Ovary (tissue), 3 donors: ENCODE measurements at regions not wholly inside any gene's neighbourhood (a gene's known extent, or its start where the extent isn't known, plus 50 kb on each side); places are given as distances from the start of the nearest gene placed in this dataset.

ENCODE experiments used
- EP300 ChIP-seq: sonication (generic); formaldehyde crosslinking; IDR thresholded peaks from one replicate; pipeline ENCODE4 v1.6.1; 2017; ENCODE audit warnings: antibody characterized with exemption
- POLR2A ChIP-seq: fragments of 450-650 bp; IDR thresholded peaks from one replicate; pipeline ENCODE4 v1.6.1; 2017; ENCODE audit warnings: antibody characterized with exemption, mild to moderate bottlenecking, moderate library complexity
- TF ChIP-seq, protein P1 (sequence below), 3 donors: fragments of 450-650 bp in 2 of 3; fragments of 200-600 bp in 1 of 3; IDR thresholded peaks; one replicate each; pipeline versions ENCODE4 v1.5.1 to v1.8.0; 2016 to 2022; ENCODE audit warnings: antibody characterized with exemption in 3 of 3, mild to moderate bottlenecking in 1 of 3
- donor health status: DM: no; HTN: no; CAD: no.

DNA sequence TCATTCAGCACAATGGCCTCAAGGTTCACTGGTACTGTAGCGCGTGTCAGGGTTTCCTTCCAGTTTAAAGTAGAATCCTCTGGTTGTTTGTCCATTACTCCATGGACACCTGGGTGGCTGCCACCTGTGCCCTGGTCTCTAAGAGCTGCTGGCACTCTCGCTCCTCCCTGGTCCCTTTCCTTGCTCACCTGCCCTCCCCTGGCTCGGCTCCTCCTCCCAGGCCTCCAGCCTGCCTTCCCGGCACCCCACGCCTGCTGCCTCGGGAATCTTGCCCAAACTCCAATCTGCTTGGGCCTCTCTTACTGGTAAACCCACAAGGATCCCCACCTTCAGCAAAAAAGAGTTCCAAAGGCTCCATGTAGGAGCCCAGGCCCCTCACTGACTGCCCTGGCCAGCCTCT lies 154.4 kb upstream of the DIO3 start:
- TF ChIP-seq EP300 (no peak), POLR2A (no peak)
- TF ChIP-seq, protein P1, sequence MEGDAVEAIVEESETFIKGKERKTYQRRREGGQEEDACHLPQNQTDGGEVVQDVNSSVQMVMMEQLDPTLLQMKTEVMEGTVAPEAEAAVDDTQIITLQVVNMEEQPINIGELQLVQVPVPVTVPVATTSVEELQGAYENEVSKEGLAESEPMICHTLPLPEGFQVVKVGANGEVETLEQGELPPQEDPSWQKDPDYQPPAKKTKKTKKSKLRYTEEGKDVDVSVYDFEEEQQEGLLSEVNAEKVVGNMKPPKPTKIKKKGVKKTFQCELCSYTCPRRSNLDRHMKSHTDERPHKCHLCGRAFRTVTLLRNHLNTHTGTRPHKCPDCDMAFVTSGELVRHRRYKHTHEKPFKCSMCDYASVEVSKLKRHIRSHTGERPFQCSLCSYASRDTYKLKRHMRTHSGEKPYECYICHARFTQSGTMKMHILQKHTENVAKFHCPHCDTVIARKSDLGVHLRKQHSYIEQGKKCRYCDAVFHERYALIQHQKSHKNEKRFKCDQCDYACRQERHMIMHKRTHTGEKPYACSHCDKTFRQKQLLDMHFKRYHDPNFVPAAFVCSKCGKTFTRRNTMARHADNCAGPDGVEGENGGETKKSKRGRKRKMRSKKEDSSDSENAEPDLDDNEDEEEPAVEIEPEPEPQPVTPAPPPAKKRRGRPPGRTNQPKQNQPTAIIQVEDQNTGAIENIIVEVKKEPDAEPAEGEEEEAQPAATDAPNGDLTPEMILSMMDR (IDR thresholded peaks at IDR 0.05) = no peak
